Astrocyte (in vitro differentiated cells and primary cell): ENCODE measurements at regions not wholly inside any gene's neighbourhood (a gene's known extent, or its start where the extent isn't known, plus 50 kb on each side); places are given as distances from the start of the nearest gene placed in this dataset.

ENCODE experiments used
- CTCF ChIP-seq: IDR thresholded peaks from 2 replicates; pipeline ENCODE4 v1.5.1; 2011; ENCODE audit warnings: low read depth, mild to moderate bottlenecking, inconsistent platforms, low read length, moderate library complexity; ENCODE audit not compliant: insufficient read depth
- EZH2 ChIP-seq: IDR thresholded peaks from 2 replicates; pipeline ENCODE4 v1.6.1; 2012; ENCODE audit warnings: mild to moderate bottlenecking, low read length, inconsistent platforms; ENCODE audit not compliant: insufficient read depth

- TF ChIP-seq CTCF (no peak), EZH2 (no peak)
Measured at GRCh38 chr2:67881816-67882215, 181.0 kb downstream of the C1D start.
